ENCODE measurements at regions not wholly inside any gene's neighbourhood (a gene's known extent, or its start where the extent isn't known, plus 50 kb on each side); places are given as distances from the start of the nearest gene placed in this dataset.

DNA sequence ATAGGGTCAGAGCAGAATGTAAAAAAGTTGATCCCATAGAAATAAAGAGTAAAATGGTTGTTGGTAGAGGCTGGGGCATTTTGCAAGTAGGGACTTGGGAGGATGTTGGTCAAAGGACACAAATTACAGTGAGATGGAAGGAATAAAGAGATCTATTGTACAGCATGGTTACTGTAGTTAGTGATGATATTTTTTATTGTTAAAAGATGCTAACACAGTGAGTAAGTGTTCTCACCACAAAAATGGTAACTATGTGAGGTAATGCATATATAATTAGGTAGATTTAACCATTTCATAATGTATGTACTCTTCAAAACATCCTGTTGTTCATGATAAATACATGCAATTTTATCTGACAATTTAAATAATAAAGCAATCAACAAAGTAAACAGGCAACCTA lies 280.7 kb upstream of the MAGI2 start:
- TF ChIP-seq, protein P1, sequence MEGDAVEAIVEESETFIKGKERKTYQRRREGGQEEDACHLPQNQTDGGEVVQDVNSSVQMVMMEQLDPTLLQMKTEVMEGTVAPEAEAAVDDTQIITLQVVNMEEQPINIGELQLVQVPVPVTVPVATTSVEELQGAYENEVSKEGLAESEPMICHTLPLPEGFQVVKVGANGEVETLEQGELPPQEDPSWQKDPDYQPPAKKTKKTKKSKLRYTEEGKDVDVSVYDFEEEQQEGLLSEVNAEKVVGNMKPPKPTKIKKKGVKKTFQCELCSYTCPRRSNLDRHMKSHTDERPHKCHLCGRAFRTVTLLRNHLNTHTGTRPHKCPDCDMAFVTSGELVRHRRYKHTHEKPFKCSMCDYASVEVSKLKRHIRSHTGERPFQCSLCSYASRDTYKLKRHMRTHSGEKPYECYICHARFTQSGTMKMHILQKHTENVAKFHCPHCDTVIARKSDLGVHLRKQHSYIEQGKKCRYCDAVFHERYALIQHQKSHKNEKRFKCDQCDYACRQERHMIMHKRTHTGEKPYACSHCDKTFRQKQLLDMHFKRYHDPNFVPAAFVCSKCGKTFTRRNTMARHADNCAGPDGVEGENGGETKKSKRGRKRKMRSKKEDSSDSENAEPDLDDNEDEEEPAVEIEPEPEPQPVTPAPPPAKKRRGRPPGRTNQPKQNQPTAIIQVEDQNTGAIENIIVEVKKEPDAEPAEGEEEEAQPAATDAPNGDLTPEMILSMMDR (IDR thresholded peaks at IDR 0.05; ENCODE audit: borderline replicate concordance, insufficient read depth, low read depth, low read length), result no peak
- no peak overlapping the region for H3K4me3 ChIP-seq (ENCODE audit: low read depth, low read length)

DNA sequence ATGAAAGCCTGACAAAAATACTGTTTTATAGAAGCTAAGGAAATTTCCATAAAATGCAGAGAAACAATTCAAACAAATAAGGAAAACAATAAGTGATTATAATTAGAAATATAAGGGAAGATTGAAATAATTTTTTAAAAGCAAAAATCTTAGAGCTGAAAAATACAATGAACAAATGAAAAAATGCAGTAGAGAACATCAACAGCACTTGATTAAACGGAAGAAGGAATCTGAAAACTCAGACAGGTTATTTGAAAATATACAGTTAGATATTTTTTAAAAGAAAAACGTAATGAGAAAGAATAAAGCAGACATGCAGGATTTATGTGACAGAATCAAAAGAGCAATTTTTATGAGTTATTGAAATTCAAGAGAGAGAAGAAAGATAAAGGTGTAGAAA lies 279.1 kb upstream of the MAGI2 start:
- TF ChIP-seq, protein P1 (IDR thresholded peaks at IDR 0.05; ENCODE audit: borderline replicate concordance, insufficient read depth, low read depth, low read length), result no peak
- no peak overlapping the region for H3K4me3 ChIP-seq (ENCODE audit: low read depth, low read length)

DNA sequence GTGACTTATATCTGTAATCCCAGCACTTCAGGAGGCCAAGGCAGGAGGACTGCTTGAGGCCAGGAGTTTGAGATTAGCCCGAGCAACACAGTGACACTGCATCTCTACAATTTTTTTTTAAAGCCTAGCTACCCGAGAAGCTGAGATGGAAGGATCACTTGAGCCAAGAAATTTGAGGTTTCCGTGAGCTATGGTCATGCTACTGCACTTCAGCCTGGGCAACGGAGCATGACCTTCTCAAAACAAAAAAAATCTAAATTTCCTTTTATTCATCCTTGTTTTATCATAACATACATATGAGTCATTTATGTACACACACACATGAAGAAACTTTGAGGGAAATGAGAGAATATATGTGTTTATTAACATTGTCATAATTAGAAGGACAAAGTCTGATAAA lies 277.5 kb upstream of the MAGI2 start:
- TF ChIP-seq, protein P1 (IDR thresholded peaks at IDR 0.05; ENCODE audit: borderline replicate concordance, insufficient read depth, low read depth, low read length), result no peak
- no peak overlapping the region for H3K4me3 ChIP-seq (ENCODE audit: low read depth, low read length)

DNA sequence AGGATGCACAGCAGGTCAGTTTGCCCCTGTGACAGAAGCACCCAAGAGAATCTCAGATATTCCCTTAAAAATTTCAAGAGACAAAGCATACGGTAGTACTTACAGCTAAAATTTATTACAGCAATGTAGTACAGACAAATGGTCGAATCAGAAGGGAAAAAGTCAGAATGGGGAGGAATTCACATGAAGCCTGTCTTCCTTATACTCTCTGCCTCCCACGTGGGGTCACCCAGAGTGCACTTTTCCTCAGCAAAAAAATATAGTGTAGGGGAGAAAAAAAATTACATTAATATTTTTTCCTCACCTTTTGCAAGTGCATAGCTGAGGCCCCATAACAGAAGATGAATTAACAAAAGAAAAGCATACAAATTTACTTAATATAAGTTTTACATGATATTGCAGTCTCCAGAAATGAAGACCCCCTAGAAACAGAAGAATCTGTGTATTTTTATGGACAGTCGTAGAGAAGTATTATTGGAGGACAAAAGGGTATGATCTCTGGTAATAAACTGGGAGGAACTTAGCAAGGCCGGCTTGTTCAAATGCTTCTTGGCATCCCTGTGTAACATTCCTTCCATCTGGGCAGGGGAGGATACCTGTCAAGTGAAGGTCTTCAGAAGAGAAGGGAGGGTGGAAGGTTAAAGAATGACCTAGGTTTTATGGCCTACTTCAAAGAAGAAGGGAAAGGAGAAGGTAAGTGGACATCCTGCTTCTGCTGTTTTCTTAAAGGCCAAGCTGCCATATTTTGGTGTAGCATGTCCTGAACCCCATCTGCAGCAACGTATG lies 270.6 kb upstream of the MAGI2 start:
- H3K4me3 ChIP-seq (ENCODE audit: low read depth, low read length), result no peak overlapping the region
- TF ChIP-seq, protein P1 (IDR thresholded peaks at IDR 0.05; ENCODE audit: borderline replicate concordance, insufficient read depth, low read depth, low read length), result no peak

DNA sequence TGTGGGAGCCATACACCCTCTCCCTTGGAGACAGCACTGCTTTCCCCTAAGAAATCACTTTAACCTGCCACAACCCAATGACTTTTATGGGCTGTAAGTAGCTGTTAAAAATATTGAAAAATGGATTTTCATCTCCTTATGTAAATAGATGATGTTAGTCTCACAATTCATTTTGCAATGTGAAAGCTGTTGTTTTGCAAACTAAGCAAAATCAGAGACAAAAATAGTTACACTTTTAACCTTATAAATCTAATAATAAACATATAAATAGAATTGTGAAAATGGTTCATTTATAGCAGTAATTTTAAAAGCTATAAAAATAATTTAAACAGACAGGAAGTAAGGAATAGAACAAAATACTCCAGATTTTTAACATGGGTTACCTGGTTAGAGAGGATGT lies 268.8 kb upstream of the MAGI2 start:
- TF ChIP-seq, protein P1 (IDR thresholded peaks at IDR 0.05; ENCODE audit: borderline replicate concordance, insufficient read depth, low read depth, low read length), result no peak
- H3K4me3 ChIP-seq (ENCODE audit: low read depth, low read length), result no peak overlapping the region

DNA sequence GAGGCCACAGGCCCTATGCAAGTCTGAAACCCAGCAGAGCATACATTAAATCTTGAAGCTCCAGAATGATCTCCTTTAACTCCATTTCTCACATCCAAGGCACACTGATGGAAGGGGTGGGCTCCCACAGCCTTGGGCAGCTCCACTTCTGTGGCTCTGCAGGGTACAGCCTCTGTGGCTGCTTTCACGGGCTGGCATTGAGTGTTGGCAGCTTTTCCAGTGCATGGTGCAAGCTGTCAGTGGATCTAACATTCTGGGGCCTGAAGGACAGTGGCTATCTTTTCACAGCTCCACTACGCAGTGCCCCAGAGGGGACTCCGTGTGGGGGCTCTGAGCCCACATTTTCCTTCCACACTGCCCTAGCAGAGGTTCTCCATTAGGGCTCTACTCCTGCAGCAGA lies 265.7 kb upstream of the MAGI2 start:
- TF ChIP-seq, protein P1 (IDR thresholded peaks at IDR 0.05; ENCODE audit: borderline replicate concordance, insufficient read depth, low read depth, low read length), result no peak
- no peak overlapping the region for H3K4me3 ChIP-seq (ENCODE audit: low read depth, low read length)

DNA sequence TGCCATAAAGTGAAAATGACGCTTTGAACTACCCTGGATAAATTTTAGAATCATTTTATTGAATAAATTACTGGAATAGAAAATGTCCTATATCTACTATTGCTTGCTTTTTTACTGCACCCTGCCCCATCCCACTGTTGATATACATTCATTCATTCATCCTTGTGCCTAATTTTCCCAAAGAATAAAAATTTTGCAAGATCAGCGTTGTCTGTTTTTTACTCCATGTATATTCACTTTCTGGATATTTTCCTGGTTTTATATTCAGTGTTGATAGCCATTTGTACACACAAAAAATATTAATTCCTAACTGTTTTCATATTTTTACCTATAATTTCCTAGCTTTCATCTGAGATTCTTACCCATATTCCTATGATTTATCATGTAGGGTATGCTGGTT lies 262.9 kb upstream of the MAGI2 start:
- TF ChIP-seq, protein P1 (IDR thresholded peaks at IDR 0.05; ENCODE audit: borderline replicate concordance, insufficient read depth, low read depth, low read length), result no peak
- no peak overlapping the region for H3K4me3 ChIP-seq (ENCODE audit: low read depth, low read length)
